GM19099 (cell line): ENCODE measurements at regions not wholly inside any gene's neighbourhood (a gene's known extent, or its start where the extent isn't known, plus 50 kb on each side); places are given as distances from the start of the nearest gene placed in this dataset.

ENCODE experiments used
- POLR2A ChIP-seq: IDR thresholded peaks from 3 replicates; pipeline ENCODE4 v1.6.1; 2011; ENCODE audit warnings: low read depth; ENCODE audit not compliant: insufficient read length; ENCODE audit errors: extremely low read depth

DNA sequence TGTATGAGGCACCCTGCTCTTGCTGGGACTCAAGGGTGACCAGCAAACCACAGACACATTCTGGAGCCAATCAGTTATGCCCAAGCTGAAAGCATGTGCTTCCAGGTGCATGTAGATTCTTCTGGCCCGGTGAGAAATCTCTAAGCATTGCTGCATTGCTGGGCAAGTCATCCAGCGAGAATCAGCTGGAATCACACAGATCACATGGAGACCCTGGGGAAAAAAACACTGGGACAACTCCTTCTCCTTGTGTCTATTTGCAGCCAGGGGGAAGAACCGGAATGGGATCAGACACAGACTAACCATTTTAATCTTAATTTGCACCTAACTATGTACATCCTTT lies 119.7 kb upstream of the KLF7 start:
- TF ChIP-seq POLR2A = no peak

DNA sequence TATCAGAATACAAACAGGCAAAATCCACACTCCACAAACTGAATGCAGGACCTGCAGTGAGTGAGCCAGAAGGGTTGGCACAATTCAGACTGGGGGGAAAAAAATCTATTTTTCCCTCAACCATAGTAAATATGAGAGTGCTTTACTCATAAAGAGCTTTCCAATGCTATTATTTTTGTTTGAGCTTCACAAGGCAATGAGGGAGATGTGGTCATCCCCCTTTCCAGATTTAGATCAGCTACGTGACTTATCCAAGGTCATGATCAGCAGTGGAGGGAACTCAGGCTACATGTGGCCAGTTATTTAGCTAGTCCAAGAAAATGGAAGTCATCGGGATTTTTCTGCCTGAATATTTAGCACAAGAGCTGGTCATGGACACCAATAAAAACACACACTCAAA lies 120.4 kb upstream of the KLF7 start:
- TF ChIP-seq POLR2A = no peak

DNA sequence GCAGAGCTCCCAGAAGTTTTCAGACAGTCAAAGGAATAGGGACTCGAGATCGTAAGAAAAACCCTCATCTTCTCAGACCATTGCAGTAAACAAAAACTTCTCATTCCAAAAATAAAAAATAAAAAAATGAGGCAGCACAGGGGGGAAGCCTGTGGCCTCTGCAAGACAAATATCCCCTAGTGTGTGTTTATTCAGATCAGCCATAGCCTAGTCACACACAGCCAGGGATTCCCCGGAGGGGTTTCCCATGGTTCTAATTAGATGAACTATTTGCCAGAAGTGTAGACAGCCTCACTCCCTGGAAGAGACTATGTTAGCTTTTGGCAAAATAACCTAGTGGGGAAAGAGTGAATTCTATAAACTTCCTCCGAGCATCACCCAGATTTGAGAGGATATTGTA lies 122.9 kb upstream of the KLF7 start:
- no peak for TF ChIP-seq POLR2A

DNA sequence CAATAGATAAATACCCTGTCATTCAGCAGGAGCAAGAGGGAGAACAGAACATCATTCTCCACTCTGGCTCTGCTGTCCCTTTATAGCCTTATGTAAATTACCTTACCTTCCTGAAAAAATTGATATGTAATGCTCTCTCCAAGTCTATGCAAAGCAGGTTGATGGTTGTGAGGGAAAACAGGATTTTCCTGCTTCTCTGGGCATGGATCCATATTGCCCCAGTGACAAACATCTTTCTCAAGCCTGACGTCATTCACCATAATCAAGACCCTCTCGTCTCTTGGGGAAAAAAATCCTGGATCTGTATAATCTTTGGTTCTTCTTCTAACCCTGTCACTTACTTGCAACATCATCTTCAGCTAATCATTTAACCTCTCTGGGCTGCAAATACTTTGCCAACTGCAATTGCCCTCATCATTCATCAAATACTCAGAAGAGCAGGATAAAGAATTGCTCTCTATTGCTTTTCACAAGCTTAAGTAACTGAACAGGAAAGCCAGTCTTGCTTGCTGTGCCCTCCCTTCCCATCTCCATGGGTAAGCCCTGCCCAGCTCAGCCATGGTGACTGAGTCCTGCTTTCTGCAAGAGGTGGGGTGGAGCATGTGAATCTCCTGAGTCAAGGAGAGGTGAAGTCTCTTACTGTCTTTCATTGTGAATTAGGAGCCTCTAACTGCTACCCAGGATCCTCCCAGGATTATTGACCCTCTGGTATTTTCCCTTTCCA lies 123.7 kb upstream of the KLF7 start:
- TF ChIP-seq POLR2A = no peak

DNA sequence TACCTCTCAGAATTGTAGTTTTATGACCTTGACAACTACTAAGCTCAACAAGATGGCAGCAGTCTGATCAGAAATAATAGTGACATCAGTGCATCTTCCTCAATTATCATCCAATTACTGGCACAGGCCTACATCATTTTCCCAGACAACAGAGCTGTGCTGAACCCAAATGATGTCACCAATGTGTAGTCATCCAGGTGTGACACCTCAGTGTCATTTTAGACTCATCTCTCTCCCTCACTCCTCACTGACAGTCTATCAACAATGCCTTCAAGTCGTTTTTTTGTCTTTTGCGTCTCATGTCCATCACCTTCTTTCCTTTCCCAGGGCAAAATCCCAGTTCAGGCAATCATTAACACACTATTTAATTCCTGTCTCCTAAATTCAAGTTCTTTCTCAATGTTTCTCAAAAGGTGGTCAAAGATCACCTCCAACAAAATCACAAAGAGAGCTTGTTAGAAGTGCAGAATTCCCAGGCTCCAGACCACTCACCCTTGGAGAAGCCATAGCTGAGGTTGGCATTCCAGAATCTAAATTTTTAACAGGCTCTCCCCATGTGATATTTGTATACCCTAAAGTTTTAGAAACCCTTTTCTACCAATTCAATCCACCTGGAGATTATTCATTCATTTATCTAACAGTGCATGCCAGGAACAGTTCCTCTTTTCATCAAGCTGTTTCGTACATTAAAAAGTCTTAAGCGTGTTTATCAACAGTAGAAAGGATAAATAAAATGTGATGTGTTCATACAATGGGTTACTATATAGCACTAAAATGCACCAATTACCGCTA lies 125.3 kb upstream of the KLF7 start:
- TF ChIP-seq POLR2A = no peak

DNA sequence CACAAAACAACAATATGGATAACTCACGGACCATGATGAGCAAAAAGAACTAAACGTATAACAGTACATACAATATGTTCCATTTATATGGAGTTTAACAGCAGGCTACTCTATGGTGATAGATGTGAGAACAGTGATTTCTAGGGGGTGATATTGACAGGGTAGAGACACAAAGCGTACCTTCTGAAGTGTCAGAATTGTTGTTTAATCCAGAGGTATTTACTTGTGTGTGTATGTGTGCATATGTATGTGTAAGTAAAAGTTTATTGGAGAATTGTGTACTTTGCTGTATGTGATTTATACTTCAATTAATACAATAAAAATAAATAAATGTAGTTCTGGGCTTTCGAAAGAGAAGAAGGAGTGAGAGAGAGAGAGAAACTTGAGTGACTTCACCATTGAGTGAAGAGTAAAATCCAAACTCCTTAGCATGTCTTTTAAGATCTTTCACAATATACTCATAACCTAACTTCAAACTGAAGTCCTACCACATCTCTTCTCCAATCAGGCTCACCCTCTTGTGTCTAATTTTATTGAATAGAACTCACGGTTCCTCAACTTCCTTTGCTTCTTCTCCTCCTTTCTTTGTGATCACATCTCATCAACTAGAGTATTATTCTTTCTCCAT lies 126.0 kb upstream of the KLF7 start:
- TF ChIP-seq POLR2A = no peak

DNA sequence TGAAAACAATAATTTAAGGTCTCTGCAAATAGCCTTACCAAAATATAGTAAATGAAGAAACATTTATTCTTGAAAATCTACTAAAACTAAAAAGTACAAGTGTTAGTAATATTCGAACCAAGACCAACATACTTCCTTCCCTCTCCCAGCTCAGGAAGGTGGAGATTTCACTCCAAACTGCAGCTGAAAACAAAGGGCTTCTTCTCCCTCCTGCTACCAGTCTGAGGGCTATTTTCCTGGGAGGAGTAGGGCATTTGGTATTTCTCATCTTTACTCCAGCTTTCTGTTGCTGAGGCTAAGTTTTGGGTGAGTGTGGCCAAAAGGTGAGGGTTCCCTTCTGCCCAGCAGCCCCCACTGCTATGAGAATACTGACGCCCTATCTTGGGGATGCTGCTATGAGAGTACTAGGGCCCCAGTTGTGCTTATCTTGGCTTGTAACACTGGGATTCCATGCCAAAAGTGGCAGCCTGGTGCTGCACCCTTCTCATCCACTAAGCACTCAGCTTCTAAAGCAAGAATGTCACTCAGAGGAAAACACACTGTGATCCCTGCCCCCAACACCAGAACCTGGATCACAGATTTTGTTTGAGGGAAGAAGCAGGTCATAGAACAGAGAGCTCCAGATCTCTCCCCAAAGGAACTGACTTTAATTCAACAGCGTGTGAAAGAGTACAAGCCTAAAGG lies 130.7 kb upstream of the KLF7 start:
- no peak for TF ChIP-seq POLR2A

DNA sequence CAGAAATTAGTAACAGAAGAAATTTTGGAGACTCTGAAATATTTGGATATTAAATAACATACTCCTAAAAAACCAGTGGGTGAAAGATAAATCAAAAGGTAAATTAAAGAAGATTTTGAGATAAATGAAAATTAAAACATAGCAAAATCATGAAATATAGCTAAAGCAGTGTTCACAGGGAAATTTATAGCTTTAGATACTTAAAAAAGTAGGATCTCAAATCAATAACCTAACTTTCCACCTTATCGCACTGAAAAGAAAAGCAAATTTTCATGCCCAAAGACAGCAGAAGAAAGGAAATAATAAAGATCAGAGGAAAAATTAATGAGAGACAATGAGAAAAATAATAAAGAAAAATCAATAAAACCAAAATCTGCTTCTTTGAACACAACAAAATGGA lies 135.1 kb upstream of the KLF7 start:
- no peak for TF ChIP-seq POLR2A

DNA sequence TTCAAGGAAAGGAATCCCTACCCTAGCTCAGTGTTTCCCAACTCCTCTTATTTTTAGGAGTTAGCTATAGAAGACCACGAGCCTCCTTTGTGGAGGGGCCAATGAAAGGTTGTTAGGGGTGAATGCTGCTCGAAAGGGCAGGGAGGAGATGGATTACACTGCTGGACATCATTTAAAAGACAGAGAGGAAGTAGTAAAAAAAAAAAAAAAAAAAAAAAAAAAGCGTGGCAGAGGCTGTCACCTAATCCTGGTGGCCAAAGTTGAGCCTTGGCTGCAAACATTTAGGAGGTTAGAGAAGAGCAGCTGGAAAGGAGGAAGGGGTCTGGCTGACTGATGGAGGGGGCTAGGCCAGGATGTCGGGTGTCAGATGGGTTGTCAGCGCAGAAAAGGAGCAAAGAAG lies 139.0 kb upstream of the KLF7 start:
- no peak for TF ChIP-seq POLR2A

DNA sequence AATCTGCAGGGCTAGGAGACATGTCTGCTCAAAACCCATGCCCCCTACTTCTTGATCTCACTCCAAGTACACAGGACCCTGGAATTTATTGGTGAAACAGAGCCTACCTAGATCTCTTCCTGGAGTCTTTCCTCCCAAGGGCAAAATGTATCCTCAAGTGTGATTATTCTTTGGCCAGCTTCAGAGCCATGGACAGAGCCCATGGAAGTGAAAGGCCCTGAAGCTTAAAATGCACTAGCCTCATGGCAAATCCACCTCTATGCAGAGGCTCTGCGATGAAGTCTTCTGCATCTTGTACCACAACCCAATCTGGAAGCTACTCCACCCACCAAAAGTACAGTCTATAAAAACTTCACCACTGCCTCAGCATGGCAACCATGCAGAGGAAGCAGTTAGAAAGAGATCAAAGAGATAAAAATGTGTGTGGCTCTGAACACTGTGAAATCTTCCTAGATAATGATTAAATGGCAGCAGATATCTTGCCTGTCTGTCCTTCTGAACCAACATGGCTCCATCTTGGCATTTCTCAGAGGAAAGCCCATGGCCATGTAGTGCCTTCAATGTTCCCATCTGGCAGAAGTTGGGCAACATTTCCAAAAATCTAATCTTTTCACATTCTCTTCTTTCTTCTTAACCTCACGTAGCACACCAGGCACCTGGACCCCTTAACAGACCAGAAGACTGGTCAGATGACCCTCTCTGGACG lies 142.9 kb upstream of the KLF7 start:
- no peak for TF ChIP-seq POLR2A

DNA sequence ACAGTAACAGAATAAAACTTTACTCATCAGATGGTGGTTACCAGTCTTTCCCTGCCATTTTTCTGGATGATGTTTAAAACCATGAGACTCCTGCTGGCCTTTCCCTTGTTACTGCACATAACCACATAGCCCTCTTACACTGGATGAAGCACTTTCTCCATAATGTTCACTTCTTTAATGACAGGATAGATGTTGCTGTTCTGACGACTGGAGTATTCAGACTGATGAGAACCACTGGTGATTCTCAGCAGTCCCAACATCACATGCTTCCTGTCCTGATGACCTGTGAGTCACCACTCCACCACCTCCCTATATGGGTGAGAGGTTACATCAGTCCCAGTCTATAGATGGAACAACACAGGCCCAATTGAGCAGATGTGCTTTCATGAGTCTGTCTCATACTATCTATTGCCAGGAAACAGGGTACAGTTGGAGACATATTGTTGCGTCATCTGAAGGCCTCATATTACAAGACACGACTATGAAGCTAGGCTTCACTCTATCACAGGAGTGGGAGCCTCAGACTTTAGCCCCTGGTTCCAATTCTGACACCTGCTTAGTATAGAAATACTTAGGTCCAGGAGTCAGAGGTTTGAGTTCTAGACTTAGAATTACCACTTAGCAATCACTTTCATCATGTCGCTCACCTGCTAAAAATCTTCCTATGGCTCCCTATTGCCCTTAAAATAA lies 145.7 kb upstream of the KLF7 start:
- no peak for TF ChIP-seq POLR2A

DNA sequence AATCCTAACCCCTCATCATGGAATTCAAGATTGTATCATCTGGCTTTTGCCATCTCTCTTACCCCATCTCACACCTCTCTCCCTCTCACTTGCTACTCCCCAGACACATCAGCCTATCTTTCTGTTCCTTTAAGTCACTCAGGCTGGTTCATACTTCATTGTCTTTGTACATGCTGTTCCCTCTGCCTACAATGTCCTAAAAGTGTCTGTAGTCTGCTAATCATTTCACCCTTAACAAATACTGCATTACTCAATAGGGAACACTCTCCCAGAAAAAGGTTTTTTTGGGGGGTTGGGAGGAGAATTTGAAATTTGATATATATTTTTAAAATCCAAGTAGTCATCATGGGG lies 146.2 kb upstream of the KLF7 start:
- no peak for TF ChIP-seq POLR2A

DNA sequence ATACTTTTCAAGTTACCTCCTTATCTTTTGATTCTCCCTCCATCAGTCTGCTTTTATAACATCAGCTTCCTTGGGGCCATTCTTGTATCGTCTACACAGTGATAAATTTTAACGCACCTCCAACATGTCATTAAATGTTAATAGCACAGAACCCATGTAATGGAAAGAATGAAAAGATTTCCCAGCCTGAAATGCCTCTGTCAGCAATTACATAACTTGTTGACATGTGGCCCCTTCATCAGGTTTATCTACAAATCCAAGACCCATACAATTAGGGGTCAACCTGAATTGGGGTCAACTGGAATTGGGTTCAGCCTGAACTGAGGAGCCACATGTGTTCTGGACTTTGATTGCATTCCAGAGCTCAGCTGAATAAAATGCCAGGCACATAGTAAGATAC lies 148.2 kb upstream of the KLF7 start:
- no peak for TF ChIP-seq POLR2A

DNA sequence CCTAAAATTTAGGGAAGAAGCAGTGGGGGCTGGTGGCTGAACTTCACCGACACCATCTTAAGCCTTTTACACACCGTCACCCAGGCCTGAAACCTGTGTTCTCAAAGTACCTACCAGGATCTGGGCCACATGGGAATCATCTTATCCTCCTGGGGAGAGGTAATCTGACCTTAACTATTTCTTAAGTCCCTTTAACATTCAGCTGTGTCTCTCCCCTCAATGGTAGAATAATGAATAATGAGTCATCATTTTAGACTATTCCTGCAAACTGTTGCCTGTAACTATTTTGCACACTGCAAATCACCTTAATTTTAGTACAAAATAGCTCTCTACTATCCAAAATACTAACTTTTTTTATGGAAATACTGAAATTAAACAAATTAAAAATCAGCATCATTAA lies 149.4 kb upstream of the KLF7 start:
- no peak for TF ChIP-seq POLR2A

DNA sequence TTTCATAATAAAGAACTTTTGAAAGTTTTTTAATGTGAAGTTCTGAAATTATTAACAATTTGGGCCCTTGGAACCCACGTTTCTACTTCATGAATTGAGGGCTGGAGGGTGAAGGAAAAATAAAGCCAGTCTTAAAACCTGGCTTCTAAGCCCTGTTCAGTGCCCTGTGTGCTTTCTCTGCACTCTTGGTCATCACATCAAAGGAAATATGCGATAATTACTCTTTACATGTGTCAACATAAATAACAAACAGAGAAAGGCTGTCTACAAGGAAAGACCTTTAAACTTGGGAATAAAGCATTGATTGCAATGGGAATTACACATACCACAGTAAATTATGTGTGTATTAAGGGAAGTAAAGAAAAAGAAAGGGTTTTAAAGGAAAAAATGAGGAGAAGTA lies 150.7 kb upstream of the KLF7 start:
- TF ChIP-seq POLR2A = no peak

DNA sequence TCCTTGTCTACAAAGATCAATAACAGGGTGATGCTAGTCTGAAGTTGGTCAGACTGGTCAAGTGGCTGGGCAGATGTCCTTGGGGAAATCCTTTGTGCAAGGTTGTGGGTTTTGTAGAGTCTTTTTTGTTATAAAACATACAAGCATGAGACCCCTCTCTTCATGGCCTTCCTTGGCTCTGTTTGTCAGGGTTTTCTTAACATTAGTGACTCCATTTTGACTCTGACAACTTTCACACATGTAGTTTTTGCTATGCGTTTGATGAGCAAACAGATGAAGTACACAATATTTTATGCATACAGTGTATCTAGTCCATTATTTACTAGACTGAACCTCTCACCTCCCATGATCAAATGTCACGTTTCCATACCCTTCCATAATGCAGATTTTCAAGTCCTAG lies 151.2 kb upstream of the KLF7 start:
- TF ChIP-seq POLR2A = no peak
